A549 (cell line): ENCODE measurements at regions not wholly inside any gene's neighbourhood (a gene's known extent, or its start where the extent isn't known, plus 50 kb on each side); places are given as distances from the start of the nearest gene placed in this dataset.

Experiments
- ATAC-seq, 2 experiments: fragments of 200-7000 bp in 1 of 2; fragments of >200 bp in 1 of 2; cut with Nextera tagmentation in 1 of 2; cut with Tn5 transposase in 1 of 2; 3 replicates each; pipeline versions ENCODE4 v1.8.0 to v1.9.1; 2018 to 2020; ENCODE audit warnings: mild to moderate bottlenecking in 1 of 2, moderate library complexity in 1 of 2
- CTCF ChIA-PET: fragments of 300-600 bp; sonication (Branson Sonifier 250); formaldehyde crosslinking; extraction: SDS; loops from one replicate; lab custom pipeline; 2021; ENCODE audit warnings: antibody characterized with exemption, inconsistent platforms; lab: Yijun Ruan, JAX
- POLR2A ChIA-PET: fragments of 350-600 bp; formaldehyde crosslinking; extraction: SDS; loops from one replicate; lab custom pipeline; 2021; ENCODE audit warnings: antibody characterized with exemption, inconsistent platforms; lab: Yijun Ruan, JAX
- DNase-seq, 2 experiments: peaks; one replicate each; pipeline versions ENCODE4 v3.0.0 to v3.0.0-alpha.2; 2011 to 2016; ENCODE audit warnings: low read depth in 1 of 2, low spot score in 1 of 2
- FAIRE-seq: peaks from 2 replicates; lab custom pipeline; 2011; peaks lifted over from hg19 to GRCh38; lab: Jason Lieb, UNC
- H3K27ac ChIP-seq, 2 experiments: fragments of >200 bp; sonication (Bioruptor Twin); formaldehyde crosslinking; 3 replicates each; pipeline ENCODE4 v1.5.1; 2016 to 2017
- H3K4me1 ChIP-seq: fragments of >200 bp; sonication (Bioruptor Twin); formaldehyde crosslinking; 3 replicates; pipeline ENCODE4 v1.6.1; 2016
- H3K4me2 ChIP-seq: fragments of >200 bp; sonication (Bioruptor Twin); formaldehyde crosslinking; 3 replicates; pipeline ENCODE4 v1.6.1; 2016
- H3K4me3 ChIP-seq: fragments of >200 bp; sonication (Bioruptor Twin); formaldehyde crosslinking; 3 replicates; pipeline ENCODE4 v1.5.1; 2016
- H3K9me3 ChIP-seq: fragments of >200 bp; sonication (Bioruptor Twin); formaldehyde crosslinking; 3 replicates; pipeline ENCODE4 v1.6.1; 2016
- BHLHE40 ChIP-seq: IDR thresholded peaks from 2 replicates; pipeline ENCODE4 v1.6.1; 2012; ENCODE audit warnings: low read depth, low read length, inconsistent platforms
- CBX8 ChIP-seq: fragments of 200-600 bp; sonication (generic); IDR thresholded peaks from 2 replicates; pipeline ENCODE4 v1.6.1; 2016
- CEBPB ChIP-seq, 2 experiments: fragments of >200 bp in 1 of 2; sonication (Bioruptor Twin) in 1 of 2; formaldehyde crosslinking in 1 of 2; IDR thresholded peaks; 2 replicates each; pipeline ENCODE4 v1.6.1; 2012 to 2016
- CTCF ChIP-seq: fragments of >200 bp; sonication (Bioruptor Twin); formaldehyde crosslinking; IDR thresholded peaks from 3 replicates; pipeline ENCODE4 v1.5.1; 2016
- E2F6 ChIP-seq: IDR thresholded peaks from 2 replicates; pipeline ENCODE4 v1.6.1; 2012; ENCODE audit warnings: low read depth, borderline replicate concordance
- EHMT2 ChIP-seq: fragments of 200-600 bp; sonication (generic); IDR thresholded peaks from 2 replicates; pipeline ENCODE4 v1.6.1; 2016; ENCODE audit warnings: antibody characterized with exemption, low read depth, mild to moderate bottlenecking, moderate library complexity
- ESRRA ChIP-seq: fragments of 150-350 bp; IDR thresholded peaks from 2 replicates; pipeline ENCODE4 v1.6.1; 2014; ENCODE audit warnings: mild to moderate bottlenecking, low read length, borderline replicate concordance
- FOSB ChIP-seq: fragments of 250-450 bp; sonication (Bioruptor Pico); IDR thresholded peaks from 2 replicates; pipeline ENCODE4 v1.5.0; 2020; ENCODE audit warnings: mild to moderate bottlenecking, moderate library complexity
- FOSL2 ChIP-seq, 2 experiments: fragments of 450-650 bp in 1 of 2; fragments of >200 bp in 1 of 2; sonication (Bioruptor Twin) in 1 of 2; formaldehyde crosslinking; IDR thresholded peaks; 2 replicates each; pipeline versions ENCODE4 v1.5.0 to v1.6.1; 2016 to 2020; ENCODE audit warnings: mild to moderate bottlenecking in 1 of 2, moderate library complexity in 1 of 2
- FOXS1 ChIP-seq: fragments of 250-450 bp; sonication (Bioruptor Pico); IDR thresholded peaks from 2 replicates; pipeline ENCODE4 v1.5.0; 2020; ENCODE audit warnings: mild to moderate bottlenecking, moderate library complexity
- HDAC2 ChIP-seq: fragments of 200-600 bp; sonication (generic); IDR thresholded peaks from 2 replicates; pipeline ENCODE4 v1.6.1; 2016
- HES2 ChIP-seq: fragments of >200 bp; sonication (Bioruptor Twin); formaldehyde crosslinking; IDR thresholded peaks from 2 replicates; pipeline ENCODE4 v1.6.1; 2016
- HMGXB4 ChIP-seq: fragments of 250-450 bp; sonication (Bioruptor Pico); IDR thresholded peaks from 2 replicates; pipeline ENCODE4 v1.5.0; 2021; ENCODE audit warnings: mild to moderate bottlenecking, moderate library complexity, borderline replicate concordance
- HOXB13 ChIP-seq: fragments of 250-450 bp; sonication (Bioruptor Pico); IDR thresholded peaks from 2 replicates; pipeline ENCODE4 v1.5.0; 2020; ENCODE audit warnings: low read depth, mild to moderate bottlenecking, moderate library complexity
- HOXB5 ChIP-seq: fragments of 250-450 bp; sonication (Bioruptor Pico); IDR thresholded peaks from 2 replicates; pipeline ENCODE4 v1.5.0; 2020; ENCODE audit warnings: mild to moderate bottlenecking, moderate library complexity
- KDM5A ChIP-seq: fragments of 200-600 bp; sonication (generic); IDR thresholded peaks from 2 replicates; pipeline ENCODE4 v1.6.1; 2016; ENCODE audit warnings: antibody characterized with exemption, mild to moderate bottlenecking
- MAX ChIP-seq: IDR thresholded peaks from 2 replicates; pipeline ENCODE4 v1.6.1; 2012
- MAZ ChIP-seq: fragments of 150-350 bp; IDR thresholded peaks from 2 replicates; pipeline ENCODE4 v1.6.1; 2014; ENCODE audit warnings: antibody characterized with exemption, low read depth, low read length, borderline replicate concordance
- NPAS2 ChIP-seq: fragments of 250-450 bp; sonication (Bioruptor Pico); IDR thresholded peaks from 2 replicates; pipeline ENCODE4 v1.8.0; 2022; ENCODE audit warnings: mild to moderate bottlenecking, moderate library complexity, borderline replicate concordance
- NR3C1 ChIP-seq: fragments of >200 bp; sonication (Bioruptor Twin); formaldehyde crosslinking; IDR thresholded peaks from 3 replicates; pipeline ENCODE4 v1.6.1; 2017
- PHF8 ChIP-seq: fragments of 200-600 bp; sonication (generic); IDR thresholded peaks from 2 replicates; pipeline ENCODE4 v1.6.1; 2016; ENCODE audit warnings: low read depth, mild to moderate bottlenecking, antibody characterized with exemption, moderate library complexity, borderline replicate concordance
- POLR2AphosphoS2 ChIP-seq: conservative IDR thresholded peaks from 2 replicates; pipeline ENCODE4 v1.6.1; 2012; ENCODE audit warnings: low read length, improper control_type of control experiment, inconsistent platforms
- RARB ChIP-seq: fragments of 250-450 bp; sonication (Bioruptor Pico); IDR thresholded peaks from 2 replicates; pipeline ENCODE4 v1.8.0; 2021; ENCODE audit warnings: mild to moderate bottlenecking, moderate library complexity
- SREBF2 ChIP-seq: fragments of 450-650 bp; IDR thresholded peaks from 2 replicates; pipeline ENCODE4 v1.6.1; 2014; ENCODE audit warnings: mild to moderate bottlenecking, moderate library complexity
- TFCP2L1 ChIP-seq: fragments of 250-450 bp; sonication (Bioruptor Pico); IDR thresholded peaks from 2 replicates; pipeline ENCODE4 v1.5.0; 2021; ENCODE audit warnings: mild to moderate bottlenecking
- ZC3H11A ChIP-seq: fragments of 450-650 bp; IDR thresholded peaks from 2 replicates; pipeline ENCODE4 v1.6.1; 2014; ENCODE audit warnings: antibody characterized with exemption, mild to moderate bottlenecking
- whole genome bisulfite sequencing: methylation state at CpG from one replicate; pipeline ENCODE4 v1.1.6; 2017; ENCODE audit errors: missing lambda C conversion rate; 5-methylcytosine and 5-hydroxymethylcytosine counted together

DNA sequence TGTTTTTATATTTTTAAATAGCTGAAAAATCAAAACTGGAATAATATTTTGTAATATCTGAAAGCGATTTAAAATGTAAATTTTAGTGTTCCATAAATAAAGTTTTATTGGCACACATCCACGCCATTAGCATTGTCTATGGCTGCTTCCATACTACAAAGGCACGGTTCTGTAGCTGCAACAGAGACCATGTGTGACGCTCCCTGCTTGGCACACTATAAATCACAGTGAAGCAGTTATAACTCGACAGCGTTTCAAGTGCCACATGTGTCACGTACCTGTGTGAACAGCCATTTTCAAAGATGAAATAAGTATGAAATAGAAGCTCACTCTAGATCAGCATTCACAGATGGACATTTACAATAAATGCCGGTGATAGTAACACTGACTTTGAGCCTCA is 810.1 kb upstream of the WWC1 start:
- Histone ChIP-seq H3K4me3 (no peak overlapping the region), H3K9me3 (no peaks in the 10 kb centered on the region), H3K4me2 (no peak overlapping the region), H3K27ac (no peak overlapping the region), H3K4me1 (no peaks in the 10 kb centered on the region)
- 25% methylated on average over 8 of the region's 8 CpGs for WGBS
- no peak for TF ChIP-seq NPAS2
- TF ChIP-seq FOSL2 (IDR thresholded peaks at IDR 0.05): no peak
- TF ChIP-seq FOSL2 (CRISPR knock-in tag; IDR thresholded peaks at IDR 0.05): no peak
- no peak for TF ChIP-seq HOXB13
- no peak for TF ChIP-seq HES2
- TF ChIP-seq EHMT2: no peak
- no peak for TF ChIP-seq CBX8
- no peak for TF ChIP-seq BHLHE40
- TF ChIP-seq MAZ: no peak
- no peak for TF ChIP-seq HOXB5
- TF ChIP-seq RARB: no peak
- TF ChIP-seq NR3C1: no peak
- no peak for TF ChIP-seq HDAC2
- TF ChIP-seq TFCP2L1: no peak
- no peak for TF ChIP-seq FOSB (CRISPR knock-in tag)
- no peak for TF ChIP-seq POLR2AphosphoS2
- no peak for TF ChIP-seq ZC3H11A
- no peak for TF ChIP-seq FOXS1 (CRISPR knock-in tag)
- TF ChIP-seq HMGXB4 (CRISPR knock-in tag): no peak
- no peak for TF ChIP-seq SREBF2
- TF ChIP-seq KDM5A: no peak
- FAIRE-seq: no peak
- ChIA-PET CTCF (interaction anchor here (0.7 kb wide), 1 partner anchor 1003 kb away, joined by 3 read pairs; no protein-coding TSS in a partner anchor), POLR2A (no interaction called here)
- ATAC-seq: no peak
- no peak for DNase-seq

DNA sequence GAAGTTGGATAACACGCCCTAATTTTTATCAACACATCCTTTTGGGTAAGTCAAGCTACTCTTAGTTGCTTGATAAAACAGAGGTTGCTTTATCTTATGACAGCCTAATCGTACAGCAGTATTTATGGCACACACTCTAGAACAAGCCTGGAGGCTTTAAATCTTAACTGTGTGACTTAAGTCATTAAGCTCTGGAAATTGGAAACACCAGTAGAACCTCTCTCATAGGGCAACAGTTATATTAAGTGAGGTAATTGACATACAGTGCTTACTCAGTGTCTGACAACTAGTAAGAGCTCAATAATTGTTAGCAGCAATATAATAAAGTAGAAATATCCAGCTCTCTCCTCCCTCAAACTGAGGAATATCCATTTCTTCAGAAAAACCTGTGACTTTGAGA is 808.9 kb upstream of the WWC1 start:
- WGBS: 0% methylated on average over 2 of the region's 2 CpGs
- no peak overlapping the region for H3K4me3 ChIP-seq
- no peaks in the 10 kb centered on the region for H3K9me3 ChIP-seq
- no peak for DNase-seq
- CTCF ChIA-PET: no interaction called here
- no peaks in the 10 kb centered on the region for H3K4me1 ChIP-seq
- no peak overlapping the region for H3K27ac ChIP-seq
- no peak for ATAC-seq
- TF ChIP-seq E2F6 (no peak), HMGXB4 (CRISPR knock-in tag) (no peak), HES2 (no peak), FOXS1 (CRISPR knock-in tag) (no peak), PHF8 (no peak), MAX (no peak), FOSB (CRISPR knock-in tag) (no peak), CTCF (no peak), ESRRA (no peak), CEBPB (IDR thresholded peaks at IDR 0.05) (no peak), CBX8 (no peak)
- TF ChIP-seq, all 56 proteins: peak for 0
- no peak overlapping the region for H3K4me2 ChIP-seq
- no peak for FAIRE-seq
- POLR2A ChIA-PET: no interaction called here
